ENCODE measurements at regions not wholly inside any gene's neighbourhood (a gene's known extent, or its start where the extent isn't known, plus 50 kb on each side); places are given as distances from the start of the nearest gene placed in this dataset.

DNA sequence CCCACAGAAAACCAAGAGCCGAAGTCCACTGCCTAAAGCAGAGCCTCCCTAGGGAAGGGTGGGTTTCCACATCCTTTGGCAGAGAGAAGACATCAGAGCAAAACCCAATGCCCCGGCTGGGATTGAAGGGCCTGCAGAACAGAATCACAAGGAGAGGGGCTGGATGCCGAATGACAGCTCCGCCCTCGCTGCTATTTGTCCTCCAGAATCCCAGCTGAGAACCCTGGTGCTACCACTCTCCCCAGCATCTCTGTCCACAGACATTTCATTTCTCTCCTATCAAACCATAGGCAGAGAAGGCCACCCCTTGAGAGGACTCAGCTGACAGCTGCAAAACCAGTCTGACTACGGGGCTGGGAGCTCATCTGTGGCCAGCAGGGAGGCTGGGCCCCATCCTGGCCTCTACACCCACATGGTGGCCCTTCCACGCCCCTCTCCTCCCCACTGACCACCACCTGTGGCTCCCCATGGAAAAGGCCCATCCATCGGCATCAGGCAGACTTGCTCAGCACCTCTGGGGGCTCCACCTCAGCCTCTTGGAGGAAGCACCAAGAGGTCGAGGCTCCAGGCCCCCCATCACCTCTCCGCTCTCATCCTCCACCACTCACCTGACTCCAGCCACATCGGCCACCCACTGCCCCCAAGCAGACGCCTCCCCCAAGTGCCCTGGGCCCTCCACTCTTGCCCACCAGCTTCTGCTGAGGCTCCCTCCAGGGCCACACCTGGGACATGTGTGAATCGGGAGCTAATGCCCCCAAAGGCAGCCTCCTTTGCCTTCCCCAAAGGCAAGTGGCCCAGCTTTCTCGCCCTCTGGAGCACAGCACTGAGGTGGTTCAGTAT lies 288.5 kb downstream of the C16orf95 start:
- Histone ChIP-seq H3K27me3 (peaks cover 0 to 6% of the 10 kb centered on the region in 2 donors), H3K36me3 (no peaks in the 10 kb centered on the region), H3K4me1 (no peaks in the 10 kb centered on the region), H3K27ac (no peak overlapping the region), H3K9me3 (no peaks in the 10 kb centered on the region), H3K4me3 (no peak overlapping the region)
- no peak for DNase-seq (ENCODE audit: low spot score in 2 of 2)
- intact Hi-C loops (cut with DNase I; ENCODE audit: low total_unique reads): no loop called here
- TF ChIP-seq POLR2A (IDR thresholded peaks at IDR 0.05) (no peak), POLR2AphosphoS5 (IDR thresholded peaks at IDR 0.05) (no peak)
- TF ChIP-seq, protein P1, sequence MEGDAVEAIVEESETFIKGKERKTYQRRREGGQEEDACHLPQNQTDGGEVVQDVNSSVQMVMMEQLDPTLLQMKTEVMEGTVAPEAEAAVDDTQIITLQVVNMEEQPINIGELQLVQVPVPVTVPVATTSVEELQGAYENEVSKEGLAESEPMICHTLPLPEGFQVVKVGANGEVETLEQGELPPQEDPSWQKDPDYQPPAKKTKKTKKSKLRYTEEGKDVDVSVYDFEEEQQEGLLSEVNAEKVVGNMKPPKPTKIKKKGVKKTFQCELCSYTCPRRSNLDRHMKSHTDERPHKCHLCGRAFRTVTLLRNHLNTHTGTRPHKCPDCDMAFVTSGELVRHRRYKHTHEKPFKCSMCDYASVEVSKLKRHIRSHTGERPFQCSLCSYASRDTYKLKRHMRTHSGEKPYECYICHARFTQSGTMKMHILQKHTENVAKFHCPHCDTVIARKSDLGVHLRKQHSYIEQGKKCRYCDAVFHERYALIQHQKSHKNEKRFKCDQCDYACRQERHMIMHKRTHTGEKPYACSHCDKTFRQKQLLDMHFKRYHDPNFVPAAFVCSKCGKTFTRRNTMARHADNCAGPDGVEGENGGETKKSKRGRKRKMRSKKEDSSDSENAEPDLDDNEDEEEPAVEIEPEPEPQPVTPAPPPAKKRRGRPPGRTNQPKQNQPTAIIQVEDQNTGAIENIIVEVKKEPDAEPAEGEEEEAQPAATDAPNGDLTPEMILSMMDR (IDR thresholded peaks at IDR 0.05): no peak

DNA sequence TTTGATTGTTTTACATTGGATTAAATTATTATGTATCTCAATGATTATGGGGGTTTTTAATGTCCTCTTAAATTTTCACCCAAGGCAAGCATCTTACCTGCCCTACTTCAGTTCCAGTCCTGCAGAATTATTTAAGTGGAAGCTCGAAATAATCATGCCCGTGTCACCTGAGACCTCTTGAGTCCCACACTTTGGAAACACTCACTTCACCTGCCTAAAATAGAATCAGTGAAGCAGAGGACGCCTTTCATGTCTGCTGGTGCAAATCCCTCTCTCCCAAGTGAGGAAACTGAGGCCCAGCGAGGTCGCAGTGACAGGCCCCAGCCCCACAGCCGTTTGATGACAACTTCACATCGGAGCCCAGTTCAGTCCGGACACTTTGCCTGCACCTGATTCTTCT lies 284.6 kb downstream of the C16orf95 start:
- no peaks in the 10 kb centered on the region for H3K4me1 ChIP-seq
- no peak for DNase-seq (ENCODE audit: low spot score in 2 of 2)
- H3K27ac ChIP-seq: no peak overlapping the region
- H3K36me3 ChIP-seq: no peaks in the 10 kb centered on the region
- H3K4me3 ChIP-seq: no peak overlapping the region
- TF ChIP-seq POLR2AphosphoS5 (IDR thresholded peaks at IDR 0.05): no peak
- TF ChIP-seq, protein P1 (IDR thresholded peaks at IDR 0.05): no peak
- TF ChIP-seq POLR2A (IDR thresholded peaks at IDR 0.05): no peak
- intact Hi-C loops (cut with DNase I; ENCODE audit: low total_unique reads): no loop called here
- H3K27me3 ChIP-seq: peaks cover 0 to 14% of the 10 kb centered on the region in 2 donors
- no peaks in the 10 kb centered on the region for H3K9me3 ChIP-seq

DNA sequence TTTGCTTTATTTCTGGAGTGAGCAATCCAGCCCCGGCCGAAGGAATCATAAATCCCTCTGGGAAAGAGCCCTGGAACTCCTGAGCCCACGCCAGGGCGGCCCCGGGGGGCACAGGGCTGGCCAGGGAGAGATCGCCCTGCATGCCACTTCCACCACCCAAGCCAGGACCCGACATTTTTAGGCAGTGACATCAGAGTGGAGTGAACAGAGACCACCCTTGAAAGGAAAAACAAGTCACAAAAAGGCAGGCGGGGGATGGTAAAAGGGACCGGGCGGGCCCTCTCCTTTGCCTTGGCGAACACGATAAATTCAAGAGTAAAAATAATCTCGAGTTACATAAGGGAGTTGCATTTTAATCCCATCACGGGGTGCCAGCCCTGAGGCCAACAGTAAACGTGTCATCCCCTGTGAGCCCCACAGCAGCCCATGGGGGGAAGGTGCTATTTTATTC lies 284.1 kb downstream of the C16orf95 start:
- Histone ChIP-seq H3K9me3 (no peaks in the 10 kb centered on the region), H3K4me3 (no peak overlapping the region), H3K36me3 (no peaks in the 10 kb centered on the region), H3K27ac (no peak overlapping the region), H3K27me3 (peaks cover 0 to 14% of the 10 kb centered on the region in 2 donors), H3K4me1 (no peaks in the 10 kb centered on the region)
- intact Hi-C loops (cut with DNase I; ENCODE audit: low total_unique reads): no loop called here
- TF ChIP-seq, protein P1 (IDR thresholded peaks at IDR 0.05): no peak
- TF ChIP-seq POLR2A (IDR thresholded peaks at IDR 0.05): no peak
- no peak for TF ChIP-seq POLR2AphosphoS5 (IDR thresholded peaks at IDR 0.05)
- DNase-seq (ENCODE audit: low spot score in 2 of 2): no peak

DNA sequence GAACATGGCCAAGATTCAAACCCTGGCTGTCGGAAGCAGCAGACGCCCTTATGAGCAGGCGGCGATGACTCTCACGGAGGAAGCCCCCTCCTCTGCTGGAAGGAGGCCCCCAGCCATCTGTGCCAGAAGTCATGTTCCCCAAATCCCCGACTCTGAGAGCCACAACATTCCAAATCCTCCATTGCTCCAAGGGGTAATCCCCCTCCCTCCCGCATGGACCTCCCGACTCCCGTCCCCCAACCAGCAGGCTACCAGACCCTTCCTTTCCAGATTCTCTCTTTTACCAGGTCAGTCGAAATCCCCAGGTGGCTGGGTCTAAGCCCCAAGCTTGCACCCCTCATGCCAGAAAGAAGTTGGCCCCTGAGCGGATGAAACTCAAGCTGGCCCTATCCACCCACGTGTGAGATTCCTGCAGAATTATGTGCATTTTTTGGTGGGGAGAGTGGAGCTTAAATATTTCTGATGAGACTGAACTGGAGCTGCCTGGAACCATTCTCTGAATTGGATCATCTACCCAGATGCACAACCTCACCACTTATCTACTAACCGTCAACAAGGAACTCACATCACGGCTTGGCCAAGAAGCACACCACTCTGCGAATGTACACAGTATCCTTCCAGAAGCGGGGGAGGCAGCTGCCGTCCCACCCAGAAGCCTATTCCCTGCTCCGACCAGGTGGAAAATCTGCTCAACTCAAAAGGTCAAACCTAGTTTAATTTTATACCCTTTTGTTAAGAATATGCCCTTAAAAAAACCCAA lies 283.5 kb downstream of the C16orf95 start:
- Histone ChIP-seq H3K9me3 (no peaks in the 10 kb centered on the region), H3K4me3 (no peak overlapping the region), H3K4me1 (no peaks in the 10 kb centered on the region), H3K27me3 (peaks cover 0 to 14% of the 10 kb centered on the region in 2 donors), H3K27ac (no peak overlapping the region), H3K36me3 (no peaks in the 10 kb centered on the region)
- intact Hi-C loops (cut with DNase I; ENCODE audit: low total_unique reads): no loop called here
- no peak for DNase-seq (ENCODE audit: low spot score in 2 of 2)
- TF ChIP-seq, protein P1 (IDR thresholded peaks at IDR 0.05): no peak
- TF ChIP-seq POLR2AphosphoS5 (IDR thresholded peaks at IDR 0.05) (no peak), POLR2A (IDR thresholded peaks at IDR 0.05) (no peak)

DNA sequence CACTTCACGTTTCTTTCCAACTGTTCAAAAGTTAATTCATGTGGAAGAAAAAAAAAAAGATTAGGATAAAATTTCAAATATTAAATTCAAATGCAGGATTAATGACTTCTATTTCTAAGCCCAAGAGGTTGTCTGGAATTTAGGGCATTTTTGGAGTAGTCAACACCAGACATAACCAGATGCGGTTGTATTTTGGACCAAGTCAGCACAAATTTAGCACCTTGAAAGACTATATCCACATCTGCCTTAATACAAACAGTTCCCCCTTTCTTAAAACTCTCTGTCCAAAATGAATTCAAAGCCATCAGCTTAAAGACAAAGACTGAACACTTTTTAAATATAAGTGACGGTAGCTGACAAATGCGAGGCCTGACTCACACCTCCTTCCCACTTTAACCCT lies 282.9 kb downstream of the C16orf95 start:
- intact Hi-C loops (cut with DNase I; ENCODE audit: low total_unique reads): no loop called here
- Histone ChIP-seq H3K27ac (no peak overlapping the region), H3K27me3 (peaks cover 0 to 14% of the 10 kb centered on the region in 2 donors), H3K9me3 (no peaks in the 10 kb centered on the region), H3K4me1 (no peaks in the 10 kb centered on the region), H3K36me3 (no peaks in the 10 kb centered on the region), H3K4me3 (no peak overlapping the region)
- DNase-seq (ENCODE audit: low spot score in 2 of 2): no peak
- TF ChIP-seq POLR2AphosphoS5 (IDR thresholded peaks at IDR 0.05) (no peak), POLR2A (IDR thresholded peaks at IDR 0.05) (no peak)
- TF ChIP-seq, protein P1 (IDR thresholded peaks at IDR 0.05): no peak
